ENCODE measurements at regions not wholly inside any gene's neighbourhood (a gene's known extent, or its start where the extent isn't known, plus 50 kb on each side); places are given as distances from the start of the nearest gene placed in this dataset.

GRCh38 chr4:60116592-60116991, 1083.5 kb upstream of the ADGRL3 start:
- H3K9ac ChIP-seq (ENCODE audit: extremely low read depth, insufficient read length, low read length): no peak overlapping the region
- H3K4ac ChIP-seq (ENCODE audit: low read depth, low read length): no peak overlapping the region
- H3K23me2 ChIP-seq (ENCODE audit: insufficient read length, low read depth, low read length, poor library complexity, severe bottlenecking): no peaks in the 10 kb centered on the region
- no peak overlapping the region for H2BK120ac ChIP-seq (ENCODE audit: low read depth, low read length, poor library complexity, severe bottlenecking)
- no peak overlapping the region for H4K5ac ChIP-seq (ENCODE audit: insufficient read length, low read depth, low read length)
- no peaks in the 10 kb centered on the region for H3K4me1 ChIP-seq (ENCODE audit: insufficient read depth, low read length)
- H2AK5ac ChIP-seq (ENCODE audit: insufficient read length, low read length): no peak overlapping the region
- H3K27ac ChIP-seq (ENCODE audit: insufficient read length, low read depth, low read length): no peak overlapping the region
- no peak overlapping the region for H4K91ac ChIP-seq (ENCODE audit: insufficient read length, low read depth, low read length)
- TF ChIP-seq CTCF (conservative IDR thresholded peaks at IDR 0.05): no peak
- no peaks in the 10 kb centered on the region for H3K4me1 Mint-ChIP-seq
- H3K36me3 Mint-ChIP-seq (ENCODE audit: insufficient read depth in 1 of 3, low read depth in 3 of 3): no peaks in the 10 kb centered on the region
- no peak overlapping the region for H3K14ac ChIP-seq (ENCODE audit: insufficient read depth, low read length)
- no peaks in the 10 kb centered on the region for H3K79me1 ChIP-seq (ENCODE audit: insufficient read depth, low read depth, low read length, poor library complexity, severe bottlenecking)
- no peak overlapping the region for H3K4me2 ChIP-seq (ENCODE audit: insufficient read depth, insufficient read length, low read length)
- H3K56ac ChIP-seq (ENCODE audit: insufficient read length, low read depth, low read length): no peak overlapping the region
- H2BK20ac ChIP-seq (ENCODE audit: low read depth, low read length, poor library complexity, severe bottlenecking): no peak overlapping the region
- DNase-seq: no peak
- no peaks in the 10 kb centered on the region for H3K27me3 Mint-ChIP-seq (ENCODE audit: low read depth)
- H3K23ac ChIP-seq (ENCODE audit: insufficient read length, low read depth, low read length): no peak overlapping the region
- no peak overlapping the region for H4K8ac ChIP-seq (replicated peaks; ENCODE audit: insufficient read length, low read depth, low read length)
- H3K27ac Mint-ChIP-seq: no peak overlapping the region
- H3K9me3 ChIP-seq (ENCODE audit: control insufficient read depth, low read depth, low read length): no peaks in the 10 kb centered on the region
- H2BK5ac ChIP-seq (ENCODE audit: insufficient read length, low read length): no peak overlapping the region
- no peak overlapping the region for H3T11ph ChIP-seq (ENCODE audit: low read length)
- no peak overlapping the region for H2AFZ ChIP-seq (ENCODE audit: low read length)
- H3K27me3 ChIP-seq (ENCODE audit: insufficient read depth, low read length): no peaks in the 10 kb centered on the region
- no peak overlapping the region for H2BK12ac ChIP-seq (ENCODE audit: insufficient read length, low read depth, low read length)
- H3K79me2 ChIP-seq (ENCODE audit: insufficient read depth, low read length): no peaks in the 10 kb centered on the region
- no peak overlapping the region for H3K4me3 Mint-ChIP-seq
- H4K20me1 ChIP-seq (ENCODE audit: control insufficient read depth, insufficient read depth, insufficient read length): no peaks in the 10 kb centered on the region
- no CpG with 5 or more reads among the region's 3 CpGs for WGBS (ENCODE audit: extremely low coverage, insufficient read length, low lambda C conversion rate)
- no peak overlapping the region for H2BK15ac ChIP-seq (ENCODE audit: low read depth, low read length)
- H3K18ac ChIP-seq (ENCODE audit: insufficient read length, low read depth, low read length): no peak overlapping the region
- no peaks in the 10 kb centered on the region for H3K9me3 Mint-ChIP-seq

All from H9 (cell line).